GM23338 (cell line): ENCODE measurements at regions not wholly inside any gene's neighbourhood (a gene's known extent, or its start where the extent isn't known, plus 50 kb on each side); places are given as distances from the start of the nearest gene placed in this dataset.

Source experiments
- ATAC-seq: fragments of 200-7000 bp; cut with Tn5 transposase; 3 replicates; pipeline ENCODE4 v1.9.1; 2020
- DNase-seq: peaks from one replicate; pipeline ENCODE4 v3.0.0-alpha.2; 2015; ENCODE audit warnings: low spot score
- H2AFZ ChIP-seq: fragments of 200-600 bp; sonication (generic); 2 replicates; pipeline ENCODE4 v1.8.0; 2016; ENCODE audit warnings: antibody characterized with exemption, mild to moderate bottlenecking, moderate library complexity
- H3F3A ChIP-seq: fragments of 200-600 bp; sonication (generic); replicated peaks from 2 replicates; pipeline ENCODE4 v1.8.0; 2017; ENCODE audit warnings: antibody characterized with exemption, mixed run types, low read depth
- H3K27ac ChIP-seq: fragments of 200-600 bp; sonication (generic); 2 replicates; pipeline ENCODE4 v1.6.1; 2016; ENCODE audit warnings: low read depth
- H3K27me3 ChIP-seq: fragments of 200-600 bp; sonication (generic); 2 replicates; pipeline ENCODE4 v1.8.0; 2016; ENCODE audit warnings: mild to moderate bottlenecking, mixed run types, moderate library complexity; ENCODE audit not compliant: insufficient read depth
- H3K36me3 ChIP-seq: fragments of 200-600 bp; sonication (generic); 2 replicates; pipeline ENCODE4 v1.8.0; 2016; ENCODE audit warnings: mild to moderate bottlenecking; ENCODE audit not compliant: insufficient read depth
- H3K4me1 ChIP-seq: fragments of 200-600 bp; sonication (generic); 2 replicates; pipeline ENCODE4 v1.8.0; 2016; ENCODE audit warnings: mild to moderate bottlenecking, moderate library complexity; ENCODE audit not compliant: insufficient read depth
- H3K4me2 ChIP-seq: fragments of 200-600 bp; sonication (generic); 2 replicates; pipeline ENCODE4 v1.7.1; 2017; ENCODE audit warnings: mixed run types
- H3K4me3 ChIP-seq: fragments of 200-600 bp; sonication (generic); 2 replicates; pipeline ENCODE4 v1.6.1; 2016; ENCODE audit warnings: mixed run types
- H3K79me2 ChIP-seq: fragments of 200-600 bp; sonication (generic); replicated peaks from 2 replicates; pipeline ENCODE4 v1.8.0; 2017; ENCODE audit warnings: mild to moderate bottlenecking; ENCODE audit not compliant: insufficient read depth
- H3K9me2 ChIP-seq: fragments of 200-600 bp; sonication (generic); 2 replicates; pipeline ENCODE4 v1.8.0; 2017; ENCODE audit not compliant: insufficient read depth
- H4K20me1 ChIP-seq: fragments of 200-600 bp; sonication (generic); replicated peaks from 2 replicates; pipeline ENCODE4 v1.8.0; 2017; ENCODE audit warnings: mild to moderate bottlenecking; ENCODE audit not compliant: insufficient read depth
- H3K27ac Mint-ChIP-seq: 2 replicates; pipeline ENCODE4 v1.8.0; 2020; ENCODE audit warnings: inconsistent platforms, mild to moderate bottlenecking, moderate library complexity, mixed read lengths
- H3K27me3 Mint-ChIP-seq: 3 replicates; pipeline ENCODE4 v1.8.0; 2022; ENCODE audit warnings: low read depth, mild to moderate bottlenecking, moderate library complexity, mixed read lengths, inconsistent platforms; ENCODE audit not compliant: insufficient read depth, poor library complexity
- H3K36me3 Mint-ChIP-seq: 3 replicates; pipeline ENCODE4 v1.8.0; 2021; ENCODE audit warnings: low read depth, mild to moderate bottlenecking, inconsistent platforms, moderate library complexity, mixed read lengths
- H3K4me1 Mint-ChIP-seq: 3 replicates; pipeline ENCODE4 v1.8.0; 2020; ENCODE audit warnings: mild to moderate bottlenecking, inconsistent platforms, mixed read lengths
- H3K4me3 Mint-ChIP-seq: 3 replicates; pipeline ENCODE4 v1.8.0; 2021; ENCODE audit warnings: moderate library complexity, mild to moderate bottlenecking, inconsistent platforms, mixed read lengths
- H3K9me3 Mint-ChIP-seq: 3 replicates; pipeline ENCODE4 v1.8.0; 2020; ENCODE audit warnings: moderate library complexity, mild to moderate bottlenecking, inconsistent platforms, mixed read lengths
- CREB1 ChIP-seq: fragments of 250-450 bp; sonication (Bioruptor Pico); IDR thresholded peaks from 2 replicates; pipeline ENCODE4 v1.5.0; 2020; ENCODE audit warnings: low read depth, mild to moderate bottlenecking, moderate library complexity
- JUNB ChIP-seq: IDR thresholded peaks from one replicate; pipeline ENCODE4 v1.6.1; 2016; ENCODE audit warnings: antibody characterized with exemption; ENCODE audit not compliant: unreplicated experiment
- POLR2AphosphoS5 ChIP-seq: IDR thresholded peaks from 2 replicates; pipeline ENCODE4 v1.6.1; 2016; ENCODE audit warnings: antibody characterized with exemption, low read depth
- STAT1 ChIP-seq: IDR thresholded peaks from one replicate; pipeline ENCODE4 v1.6.1; 2016; ENCODE audit warnings: antibody characterized with exemption; ENCODE audit not compliant: unreplicated experiment
- TF ChIP-seq, protein P1 (sequence below): fragments of 250-450 bp; sonication (Bioruptor Pico); IDR thresholded peaks from 2 replicates; pipeline ENCODE4 v1.5.0; 2020; ENCODE audit warnings: mild to moderate bottlenecking, moderate library complexity
- TF ChIP-seq, protein P2 (sequence below): IDR thresholded peaks from one replicate; pipeline ENCODE4 v1.6.1; 2018; ENCODE audit warnings: antibody characterized with exemption; ENCODE audit not compliant: unreplicated experiment

DNA sequence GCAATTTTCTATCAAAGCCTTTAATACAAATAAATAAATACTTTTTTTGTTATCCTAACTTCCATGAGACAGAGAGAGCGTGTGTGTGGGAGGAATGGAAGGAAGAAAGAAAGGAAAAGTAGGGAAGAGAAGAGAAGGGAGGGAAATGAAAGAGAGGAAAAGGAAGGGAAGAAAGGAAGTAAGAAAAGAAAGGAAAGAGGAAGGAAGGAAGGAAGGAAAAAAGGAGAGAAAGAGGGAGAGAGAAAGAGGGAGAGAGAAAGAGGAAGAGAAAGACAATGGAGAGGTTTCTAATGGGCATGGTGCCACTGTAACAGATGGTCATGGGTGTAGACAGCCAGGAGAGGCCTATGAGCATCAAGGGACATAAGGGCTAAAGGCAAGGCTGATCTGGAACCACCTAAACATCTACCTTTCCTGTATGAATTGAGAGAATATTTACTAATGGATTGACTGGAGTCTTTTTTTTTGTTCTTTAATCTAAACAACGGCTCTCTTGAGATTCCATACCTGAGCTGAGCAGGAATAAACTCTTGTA, 234.9 kb downstream of the PTPRC start:
- Mint-ChIP-seq H3K27ac (no peak overlapping the region), H3K9me3 (no peaks in the 10 kb centered on the region), H3K36me3 (no peaks in the 10 kb centered on the region), H3K27me3 (peaks cover 2% of the 10 kb centered on the region), H3K4me1 (no peaks in the 10 kb centered on the region), H3K4me3 (no peak overlapping the region)
- TF ChIP-seq POLR2AphosphoS5 (no peak), CREB1 (CRISPR knock-in tag) (no peak), STAT1 (no peak), JUNB (no peak)
- TF ChIP-seq, protein P1, sequence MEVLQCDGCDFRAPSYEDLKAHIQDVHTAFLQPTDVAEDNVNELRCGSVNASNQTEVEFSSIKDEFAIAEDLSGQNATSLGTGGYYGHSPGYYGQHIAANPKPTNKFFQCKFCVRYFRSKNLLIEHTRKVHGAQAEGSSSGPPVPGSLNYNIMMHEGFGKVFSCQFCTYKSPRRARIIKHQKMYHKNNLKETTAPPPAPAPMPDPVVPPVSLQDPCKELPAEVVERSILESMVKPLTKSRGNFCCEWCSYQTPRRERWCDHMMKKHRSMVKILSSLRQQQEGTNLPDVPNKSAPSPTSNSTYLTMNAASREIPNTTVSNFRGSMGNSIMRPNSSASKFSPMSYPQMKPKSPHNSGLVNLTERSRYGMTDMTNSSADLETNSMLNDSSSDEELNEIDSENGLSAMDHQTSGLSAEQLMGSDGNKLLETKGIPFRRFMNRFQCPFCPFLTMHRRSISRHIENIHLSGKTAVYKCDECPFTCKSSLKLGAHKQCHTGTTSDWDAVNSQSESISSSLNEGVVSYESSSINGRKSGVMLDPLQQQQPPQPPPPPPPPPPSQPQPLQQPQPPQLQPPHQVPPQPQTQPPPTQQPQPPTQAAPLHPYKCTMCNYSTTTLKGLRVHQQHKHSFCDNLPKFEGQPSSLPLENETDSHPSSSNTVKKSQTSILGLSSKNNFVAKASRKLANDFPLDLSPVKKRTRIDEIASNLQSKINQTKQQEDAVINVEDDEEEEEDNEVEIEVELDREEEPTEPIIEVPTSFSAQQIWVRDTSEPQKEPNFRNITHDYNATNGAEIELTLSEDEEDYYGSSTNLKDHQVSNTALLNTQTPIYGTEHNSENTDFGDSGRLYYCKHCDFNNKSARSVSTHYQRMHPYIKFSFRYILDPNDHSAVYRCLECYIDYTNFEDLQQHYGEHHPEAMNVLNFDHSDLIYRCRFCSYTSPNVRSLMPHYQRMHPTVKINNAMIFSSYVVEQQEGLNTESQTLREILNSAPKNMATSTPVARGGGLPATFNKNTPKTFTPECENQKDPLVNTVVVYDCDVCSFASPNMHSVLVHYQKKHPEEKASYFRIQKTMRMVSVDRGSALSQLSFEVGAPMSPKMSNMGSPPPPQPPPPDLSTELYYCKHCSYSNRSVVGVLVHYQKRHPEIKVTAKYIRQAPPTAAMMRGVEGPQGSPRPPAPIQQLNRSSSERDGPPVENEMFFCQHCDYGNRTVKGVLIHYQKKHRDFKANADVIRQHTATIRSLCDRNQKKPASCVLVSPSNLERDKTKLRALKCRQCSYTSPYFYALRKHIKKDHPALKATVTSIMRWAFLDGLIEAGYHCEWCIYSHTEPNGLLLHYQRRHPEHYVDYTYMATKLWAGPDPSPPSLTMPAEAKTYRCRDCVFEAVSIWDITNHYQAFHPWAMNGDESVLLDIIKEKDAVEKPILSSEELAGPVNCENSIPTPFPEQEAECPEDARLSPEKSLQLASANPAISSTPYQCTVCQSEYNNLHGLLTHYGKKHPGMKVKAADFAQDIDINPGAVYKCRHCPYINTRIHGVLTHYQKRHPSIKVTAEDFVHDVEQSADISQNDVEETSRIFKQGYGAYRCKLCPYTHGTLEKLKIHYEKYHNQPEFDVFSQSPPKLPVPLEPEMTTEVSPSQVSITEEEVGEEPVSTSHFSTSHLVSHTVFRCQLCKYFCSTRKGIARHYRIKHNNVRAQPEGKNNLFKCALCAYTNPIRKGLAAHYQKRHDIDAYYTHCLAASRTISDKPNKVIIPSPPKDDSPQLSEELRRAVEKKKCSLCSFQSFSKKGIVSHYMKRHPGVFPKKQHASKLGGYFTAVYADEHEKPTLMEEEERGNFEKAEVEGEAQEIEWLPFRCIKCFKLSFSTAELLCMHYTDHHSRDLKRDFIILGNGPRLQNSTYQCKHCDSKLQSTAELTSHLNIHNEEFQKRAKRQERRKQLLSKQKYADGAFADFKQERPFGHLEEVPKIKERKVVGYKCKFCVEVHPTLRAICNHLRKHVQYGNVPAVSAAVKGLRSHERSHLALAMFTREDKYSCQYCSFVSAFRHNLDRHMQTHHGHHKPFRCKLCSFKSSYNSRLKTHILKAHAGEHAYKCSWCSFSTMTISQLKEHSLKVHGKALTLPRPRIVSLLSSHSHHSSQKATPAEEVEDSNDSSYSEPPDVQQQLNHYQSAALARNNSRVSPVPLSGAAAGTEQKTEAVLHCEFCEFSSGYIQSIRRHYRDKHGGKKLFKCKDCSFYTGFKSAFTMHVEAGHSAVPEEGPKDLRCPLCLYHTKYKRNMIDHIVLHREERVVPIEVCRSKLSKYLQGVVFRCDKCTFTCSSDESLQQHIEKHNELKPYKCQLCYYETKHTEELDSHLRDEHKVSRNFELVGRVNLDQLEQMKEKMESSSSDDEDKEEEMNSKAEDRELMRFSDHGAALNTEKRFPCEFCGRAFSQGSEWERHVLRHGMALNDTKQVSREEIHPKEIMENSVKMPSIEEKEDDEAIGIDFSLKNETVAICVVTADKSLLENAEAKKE (CRISPR knock-in tag): no peak
- TF ChIP-seq, protein P2, sequence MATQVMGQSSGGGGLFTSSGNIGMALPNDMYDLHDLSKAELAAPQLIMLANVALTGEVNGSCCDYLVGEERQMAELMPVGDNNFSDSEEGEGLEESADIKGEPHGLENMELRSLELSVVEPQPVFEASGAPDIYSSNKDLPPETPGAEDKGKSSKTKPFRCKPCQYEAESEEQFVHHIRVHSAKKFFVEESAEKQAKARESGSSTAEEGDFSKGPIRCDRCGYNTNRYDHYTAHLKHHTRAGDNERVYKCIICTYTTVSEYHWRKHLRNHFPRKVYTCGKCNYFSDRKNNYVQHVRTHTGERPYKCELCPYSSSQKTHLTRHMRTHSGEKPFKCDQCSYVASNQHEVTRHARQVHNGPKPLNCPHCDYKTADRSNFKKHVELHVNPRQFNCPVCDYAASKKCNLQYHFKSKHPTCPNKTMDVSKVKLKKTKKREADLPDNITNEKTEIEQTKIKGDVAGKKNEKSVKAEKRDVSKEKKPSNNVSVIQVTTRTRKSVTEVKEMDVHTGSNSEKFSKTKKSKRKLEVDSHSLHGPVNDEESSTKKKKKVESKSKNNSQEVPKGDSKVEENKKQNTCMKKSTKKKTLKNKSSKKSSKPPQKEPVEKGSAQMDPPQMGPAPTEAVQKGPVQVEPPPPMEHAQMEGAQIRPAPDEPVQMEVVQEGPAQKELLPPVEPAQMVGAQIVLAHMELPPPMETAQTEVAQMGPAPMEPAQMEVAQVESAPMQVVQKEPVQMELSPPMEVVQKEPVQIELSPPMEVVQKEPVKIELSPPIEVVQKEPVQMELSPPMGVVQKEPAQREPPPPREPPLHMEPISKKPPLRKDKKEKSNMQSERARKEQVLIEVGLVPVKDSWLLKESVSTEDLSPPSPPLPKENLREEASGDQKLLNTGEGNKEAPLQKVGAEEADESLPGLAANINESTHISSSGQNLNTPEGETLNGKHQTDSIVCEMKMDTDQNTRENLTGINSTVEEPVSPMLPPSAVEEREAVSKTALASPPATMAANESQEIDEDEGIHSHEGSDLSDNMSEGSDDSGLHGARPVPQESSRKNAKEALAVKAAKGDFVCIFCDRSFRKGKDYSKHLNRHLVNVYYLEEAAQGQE: no peak
- Histone ChIP-seq H3K36me3 (no peaks in the 10 kb centered on the region), H3K4me2 (no peak overlapping the region), H3K27me3 (no peaks in the 10 kb centered on the region), H3F3A (no peaks in the 10 kb centered on the region), H4K20me1 (no peaks in the 10 kb centered on the region), H2AFZ (no peak overlapping the region), H3K79me2 (no peaks in the 10 kb centered on the region), H3K4me3 (no peak overlapping the region), H3K27ac (no peak overlapping the region), H3K9me2 (no peaks in the 10 kb centered on the region), H3K4me1 (0 out of 2 replicates have a peak, but pooled peaks cover 8% of the 10 kb centered on the region)
- no peak for DNase-seq
- ATAC-seq: no peak
